ENCODE measurements at regions not wholly inside any gene's neighbourhood (a gene's known extent, or its start where the extent isn't known, plus 50 kb on each side); places are given as distances from the start of the nearest gene placed in this dataset.

DNA sequence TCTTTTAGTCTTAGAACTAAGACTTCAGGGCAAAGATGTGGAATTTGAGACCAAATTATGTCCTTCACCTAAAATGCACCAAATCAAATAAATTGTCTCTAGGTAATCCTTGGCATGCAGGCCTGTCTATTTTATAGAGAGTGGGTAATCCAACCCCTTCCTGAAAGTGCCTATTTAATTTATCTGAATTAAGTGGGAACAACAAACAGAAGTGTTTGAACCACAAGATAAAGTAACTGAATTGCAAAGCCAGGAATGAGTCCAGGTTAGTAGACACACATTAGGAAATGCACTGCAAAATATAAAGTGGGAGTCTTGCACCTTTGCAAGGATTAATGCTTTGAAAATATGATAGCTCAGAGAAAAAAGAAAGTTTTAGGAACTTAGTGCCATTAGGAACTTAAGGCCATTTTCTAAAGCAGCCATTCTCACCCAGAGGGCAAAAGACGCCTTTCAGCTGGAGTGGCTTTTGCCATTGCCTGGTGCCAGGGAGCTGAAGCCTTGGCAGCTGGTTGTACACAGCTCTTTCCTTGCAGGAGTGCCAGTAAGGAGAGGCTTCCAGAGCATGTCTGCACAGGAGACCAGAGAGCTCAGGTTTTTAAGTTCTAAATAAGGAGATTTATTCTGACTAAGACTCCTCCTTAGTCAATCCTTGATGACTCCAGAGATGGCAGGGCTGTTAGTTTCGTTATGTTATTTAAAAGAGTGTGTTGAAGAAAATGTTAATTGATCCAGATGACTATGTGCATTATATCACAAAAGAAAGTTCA lies 151.7 kb upstream of the ELL2 start:
- no peaks in the 10 kb centered on the region; the same call in 1 of the 2 replicates for H3K27me3 Mint-ChIP-seq (ENCODE audit: low read depth)
- H3K4me1 Mint-ChIP-seq, result peaks cover 15% of the 10 kb centered on the region
- POLR2A ChIA-PET, result no interaction called here
- CTCF ChIA-PET, result no interaction called here
- H3K4me3 Mint-ChIP-seq, result no peak overlapping the region
- no peak for TF ChIP-seq ZBTB21 (CRISPR knock-in tag; IDR thresholded peaks at IDR 0.05; ENCODE audit: borderline replicate concordance)
- no peak for TF ChIP-seq ZNF416 (CRISPR knock-in tag; IDR thresholded peaks at IDR 0.05)
- TF ChIP-seq, protein P1, sequence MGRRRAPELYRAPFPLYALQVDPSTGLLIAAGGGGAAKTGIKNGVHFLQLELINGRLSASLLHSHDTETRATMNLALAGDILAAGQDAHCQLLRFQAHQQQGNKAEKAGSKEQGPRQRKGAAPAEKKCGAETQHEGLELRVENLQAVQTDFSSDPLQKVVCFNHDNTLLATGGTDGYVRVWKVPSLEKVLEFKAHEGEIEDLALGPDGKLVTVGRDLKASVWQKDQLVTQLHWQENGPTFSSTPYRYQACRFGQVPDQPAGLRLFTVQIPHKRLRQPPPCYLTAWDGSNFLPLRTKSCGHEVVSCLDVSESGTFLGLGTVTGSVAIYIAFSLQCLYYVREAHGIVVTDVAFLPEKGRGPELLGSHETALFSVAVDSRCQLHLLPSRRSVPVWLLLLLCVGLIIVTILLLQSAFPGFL (CRISPR knock-in tag; IDR thresholded peaks at IDR 0.05; ENCODE audit: borderline replicate concordance), result no peak
- TF ChIP-seq SOX15 (CRISPR knock-in tag; IDR thresholded peaks at IDR 0.05), result no peak
- no peak for TF ChIP-seq TP53 (CRISPR knock-in tag; IDR thresholded peaks at IDR 0.05)
- TF ChIP-seq GRHL2 (CRISPR knock-in tag; IDR thresholded peaks at IDR 0.05; ENCODE audit: insufficient replicate concordance, severe bottlenecking), result no peak
- TF ChIP-seq ETV6 (CRISPR knock-in tag; IDR thresholded peaks at IDR 0.05), result no peak
- no peak for TF ChIP-seq FOXP1 (CRISPR knock-in tag; IDR thresholded peaks at IDR 0.05; ENCODE audit: borderline replicate concordance)
- TF ChIP-seq, protein P2, sequence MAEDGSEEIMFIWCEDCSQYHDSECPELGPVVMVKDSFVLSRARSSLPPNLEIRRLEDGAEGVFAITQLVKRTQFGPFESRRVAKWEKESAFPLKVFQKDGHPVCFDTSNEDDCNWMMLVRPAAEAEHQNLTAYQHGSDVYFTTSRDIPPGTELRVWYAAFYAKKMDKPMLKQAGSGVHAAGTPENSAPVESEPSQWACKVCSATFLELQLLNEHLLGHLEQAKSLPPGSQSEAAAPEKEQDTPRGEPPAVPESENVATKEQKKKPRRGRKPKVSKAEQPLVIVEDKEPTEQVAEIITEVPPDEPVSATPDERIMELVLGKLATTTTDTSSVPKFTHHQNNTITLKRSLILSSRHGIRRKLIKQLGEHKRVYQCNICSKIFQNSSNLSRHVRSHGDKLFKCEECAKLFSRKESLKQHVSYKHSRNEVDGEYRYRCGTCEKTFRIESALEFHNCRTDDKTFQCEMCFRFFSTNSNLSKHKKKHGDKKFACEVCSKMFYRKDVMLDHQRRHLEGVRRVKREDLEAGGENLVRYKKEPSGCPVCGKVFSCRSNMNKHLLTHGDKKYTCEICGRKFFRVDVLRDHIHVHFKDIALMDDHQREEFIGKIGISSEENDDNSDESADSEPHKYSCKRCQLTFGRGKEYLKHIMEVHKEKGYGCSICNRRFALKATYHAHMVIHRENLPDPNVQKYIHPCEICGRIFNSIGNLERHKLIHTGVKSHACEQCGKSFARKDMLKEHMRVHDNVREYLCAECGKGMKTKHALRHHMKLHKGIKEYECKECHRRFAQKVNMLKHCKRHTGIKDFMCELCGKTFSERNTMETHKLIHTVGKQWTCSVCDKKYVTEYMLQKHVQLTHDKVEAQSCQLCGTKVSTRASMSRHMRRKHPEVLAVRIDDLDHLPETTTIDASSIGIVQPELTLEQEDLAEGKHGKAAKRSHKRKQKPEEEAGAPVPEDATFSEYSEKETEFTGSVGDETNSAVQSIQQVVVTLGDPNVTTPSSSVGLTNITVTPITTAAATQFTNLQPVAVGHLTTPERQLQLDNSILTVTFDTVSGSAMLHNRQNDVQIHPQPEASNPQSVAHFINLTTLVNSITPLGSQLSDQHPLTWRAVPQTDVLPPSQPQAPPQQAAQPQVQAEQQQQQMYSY (CRISPR knock-in tag; IDR thresholded peaks at IDR 0.05), result no peak
- TF ChIP-seq OVOL2 (CRISPR knock-in tag; IDR thresholded peaks at IDR 0.05; ENCODE audit: borderline replicate concordance), result no peak
- no peak for TF ChIP-seq KAT7 (CRISPR knock-in tag; IDR thresholded peaks at IDR 0.05; ENCODE audit: borderline replicate concordance)
- no peak for TF ChIP-seq FOXJ3 (CRISPR knock-in tag; IDR thresholded peaks at IDR 0.05; ENCODE audit: borderline replicate concordance)
- TF ChIP-seq NR2C2 (CRISPR knock-in tag; IDR thresholded peaks at IDR 0.05), result no peak
- no peak for ATAC-seq
- H3K9me3 Mint-ChIP-seq, result peaks cover 8% of the 10 kb centered on the region
- no peak for DNase-seq (ENCODE audit: low spot score)
- H3K27ac Mint-ChIP-seq, result no peak overlapping the region
- H3K36me3 Mint-ChIP-seq, result peaks cover 7% of the 10 kb centered on the region

DNA sequence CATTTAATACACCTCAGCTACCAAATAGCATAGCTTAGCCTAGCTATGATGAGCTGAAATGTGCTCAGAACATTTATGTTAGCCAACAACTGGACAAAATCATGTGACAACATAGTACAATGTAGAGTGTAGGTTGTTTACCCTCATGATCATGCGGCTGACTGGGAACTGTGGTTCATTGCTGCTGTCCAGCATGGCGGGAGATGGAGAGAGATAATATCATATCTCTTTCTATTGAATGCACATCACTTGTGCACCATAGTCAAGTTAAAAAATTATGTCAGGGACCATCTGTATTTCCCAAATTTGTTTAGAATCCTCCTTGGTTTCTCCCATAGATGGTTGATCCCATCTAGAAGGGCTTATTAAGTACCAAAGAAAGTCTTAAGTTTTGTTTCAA lies 151.1 kb upstream of the ELL2 start:
- peaks cover 8% of the 10 kb centered on the region for H3K9me3 Mint-ChIP-seq
- POLR2A ChIA-PET, result no interaction called here

More for the DNA sequence above, 151.1 kb upstream of the ELL2 start:
- CTCF ChIA-PET, result no interaction called here
- DNase-seq (ENCODE audit: low spot score) (no peak), ATAC-seq (no peak)
- H3K27ac Mint-ChIP-seq, result no peak overlapping the region
- H3K4me1 Mint-ChIP-seq, result peaks cover 11% of the 10 kb centered on the region
- TF ChIP-seq FOXJ3 (CRISPR knock-in tag; IDR thresholded peaks at IDR 0.05; ENCODE audit: borderline replicate concordance) (no peak), TP53 (CRISPR knock-in tag; IDR thresholded peaks at IDR 0.05) (no peak), PRRX2 (CRISPR knock-in tag; IDR thresholded peaks at IDR 0.05) (no peak), SOX15 (CRISPR knock-in tag; IDR thresholded peaks at IDR 0.05) (no peak), ETV6 (CRISPR knock-in tag; IDR thresholded peaks at IDR 0.05) (no peak), GABPB1 (CRISPR knock-in tag; IDR thresholded peaks at IDR 0.05) (no peak), MXD4 (CRISPR knock-in tag; IDR thresholded peaks at IDR 0.05; ENCODE audit: borderline replicate concordance) (no peak)
- TF ChIP-seq, protein P3, sequence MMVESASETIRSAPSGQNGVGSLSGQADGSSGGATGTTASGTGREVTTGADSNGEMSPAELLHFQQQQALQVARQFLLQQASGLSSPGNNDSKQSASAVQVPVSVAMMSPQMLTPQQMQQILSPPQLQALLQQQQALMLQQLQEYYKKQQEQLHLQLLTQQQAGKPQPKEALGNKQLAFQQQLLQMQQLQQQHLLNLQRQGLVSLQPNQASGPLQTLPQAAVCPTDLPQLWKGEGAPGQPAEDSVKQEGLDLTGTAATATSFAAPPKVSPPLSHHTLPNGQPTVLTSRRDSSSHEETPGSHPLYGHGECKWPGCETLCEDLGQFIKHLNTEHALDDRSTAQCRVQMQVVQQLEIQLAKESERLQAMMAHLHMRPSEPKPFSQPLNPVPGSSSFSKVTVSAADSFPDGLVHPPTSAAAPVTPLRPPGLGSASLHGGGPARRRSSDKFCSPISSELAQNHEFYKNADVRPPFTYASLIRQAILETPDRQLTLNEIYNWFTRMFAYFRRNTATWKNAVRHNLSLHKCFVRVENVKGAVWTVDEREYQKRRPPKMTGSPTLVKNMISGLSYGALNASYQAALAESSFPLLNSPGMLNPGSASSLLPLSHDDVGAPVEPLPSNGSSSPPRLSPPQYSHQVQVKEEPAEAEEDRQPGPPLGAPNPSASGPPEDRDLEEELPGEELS (CRISPR knock-in tag; IDR thresholded peaks at IDR 0.05), result no peak
- TF ChIP-seq, protein P4, sequence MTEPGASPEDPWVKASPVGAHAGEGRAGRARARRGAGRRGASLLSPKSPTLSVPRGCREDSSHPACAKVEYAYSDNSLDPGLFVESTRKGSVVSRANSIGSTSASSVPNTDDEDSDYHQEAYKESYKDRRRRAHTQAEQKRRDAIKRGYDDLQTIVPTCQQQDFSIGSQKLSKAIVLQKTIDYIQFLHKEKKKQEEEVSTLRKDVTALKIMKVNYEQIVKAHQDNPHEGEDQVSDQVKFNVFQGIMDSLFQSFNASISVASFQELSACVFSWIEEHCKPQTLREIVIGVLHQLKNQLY (CRISPR knock-in tag; IDR thresholded peaks at IDR 0.05), result no peak
- TF ChIP-seq, protein P5, sequence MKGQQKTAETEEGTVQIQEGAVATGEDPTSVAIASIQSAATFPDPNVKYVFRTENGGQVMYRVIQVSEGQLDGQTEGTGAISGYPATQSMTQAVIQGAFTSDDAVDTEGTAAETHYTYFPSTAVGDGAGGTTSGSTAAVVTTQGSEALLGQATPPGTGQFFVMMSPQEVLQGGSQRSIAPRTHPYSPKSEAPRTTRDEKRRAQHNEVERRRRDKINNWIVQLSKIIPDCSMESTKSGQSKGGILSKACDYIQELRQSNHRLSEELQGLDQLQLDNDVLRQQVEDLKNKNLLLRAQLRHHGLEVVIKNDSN (CRISPR knock-in tag; IDR thresholded peaks at IDR 0.05), result no peak
- TF ChIP-seq, protein P6, sequence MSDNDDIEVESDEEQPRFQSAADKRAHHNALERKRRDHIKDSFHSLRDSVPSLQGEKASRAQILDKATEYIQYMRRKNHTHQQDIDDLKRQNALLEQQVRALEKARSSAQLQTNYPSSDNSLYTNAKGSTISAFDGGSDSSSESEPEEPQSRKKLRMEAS (CRISPR knock-in tag; IDR thresholded peaks at IDR 0.05), result no peak
- H3K4me3 Mint-ChIP-seq, result no peak overlapping the region
- peaks cover 7% of the 10 kb centered on the region for H3K36me3 Mint-ChIP-seq
- no peaks in the 10 kb centered on the region; the same call in 1 of the 2 replicates for H3K27me3 Mint-ChIP-seq (ENCODE audit: low read depth)
